ENCODE measurements at regions not wholly inside any gene's neighbourhood (a gene's known extent, or its start where the extent isn't known, plus 50 kb on each side); places are given as distances from the start of the nearest gene placed in this dataset.

DNA sequence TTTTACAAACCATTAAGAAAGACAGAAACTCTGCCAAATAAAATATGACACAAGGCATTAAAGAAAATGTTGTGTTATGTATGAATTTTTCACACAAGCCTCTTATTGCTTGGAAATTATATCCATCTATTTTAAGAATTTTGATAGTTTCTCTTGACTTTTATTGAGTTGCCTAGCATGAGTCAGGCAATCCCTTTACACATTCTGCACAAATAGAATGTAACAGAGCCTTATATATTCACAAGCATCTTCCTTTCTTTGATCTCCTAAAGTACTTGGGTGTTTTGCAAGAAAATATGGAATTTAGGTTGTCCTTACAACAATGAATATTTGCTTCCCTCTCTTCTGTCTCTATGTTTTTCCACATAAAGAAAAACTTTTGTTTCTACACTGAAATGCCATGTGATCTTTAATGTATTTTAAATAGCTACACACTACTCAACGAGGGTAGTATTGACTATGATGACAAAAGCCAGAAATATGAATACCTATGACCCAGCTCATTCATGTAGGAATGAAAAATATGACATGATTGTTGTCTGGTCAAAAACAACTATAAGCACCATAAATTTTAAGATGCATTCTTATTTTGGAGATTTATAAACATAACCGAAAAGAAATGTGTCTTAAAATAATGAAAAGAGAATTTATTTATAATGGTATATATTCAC lies 398.8 kb downstream of the GUCY1A2 start:
- Histone ChIP-seq H3K27ac (ENCODE audit: low read depth, low read length) (no peak overlapping the region), H3K4me2 (ENCODE audit: low read length) (no peak overlapping the region), H3K9me3 (ENCODE audit: insufficient read depth, low read depth, low read length) (no peaks in the 10 kb centered on the region), H3K9ac (ENCODE audit: low read length) (no peak overlapping the region), H3K79me2 (ENCODE audit: insufficient read depth, low read length) (no peaks in the 10 kb centered on the region), H3K4me3 (ENCODE audit: insufficient read depth, low read depth, low read length) (no peak overlapping the region), H3K27me3 (ENCODE audit: insufficient read depth, low read length) (no peaks in the 10 kb centered on the region), H4K20me1 (ENCODE audit: insufficient read depth, low read length) (no peaks in the 10 kb centered on the region), H3K36me3 (ENCODE audit: insufficient read depth, low read length) (no peaks in the 10 kb centered on the region), H3K4me1 (ENCODE audit: insufficient read depth, low read length) (no peaks in the 10 kb centered on the region), H2AFZ (ENCODE audit: low read depth, low read length) (no peak overlapping the region)
- TF ChIP-seq EZH2 (IDR thresholded peaks at IDR 0.05; ENCODE audit: insufficient read depth, low read length), result no peak
- TF ChIP-seq, protein P1, sequence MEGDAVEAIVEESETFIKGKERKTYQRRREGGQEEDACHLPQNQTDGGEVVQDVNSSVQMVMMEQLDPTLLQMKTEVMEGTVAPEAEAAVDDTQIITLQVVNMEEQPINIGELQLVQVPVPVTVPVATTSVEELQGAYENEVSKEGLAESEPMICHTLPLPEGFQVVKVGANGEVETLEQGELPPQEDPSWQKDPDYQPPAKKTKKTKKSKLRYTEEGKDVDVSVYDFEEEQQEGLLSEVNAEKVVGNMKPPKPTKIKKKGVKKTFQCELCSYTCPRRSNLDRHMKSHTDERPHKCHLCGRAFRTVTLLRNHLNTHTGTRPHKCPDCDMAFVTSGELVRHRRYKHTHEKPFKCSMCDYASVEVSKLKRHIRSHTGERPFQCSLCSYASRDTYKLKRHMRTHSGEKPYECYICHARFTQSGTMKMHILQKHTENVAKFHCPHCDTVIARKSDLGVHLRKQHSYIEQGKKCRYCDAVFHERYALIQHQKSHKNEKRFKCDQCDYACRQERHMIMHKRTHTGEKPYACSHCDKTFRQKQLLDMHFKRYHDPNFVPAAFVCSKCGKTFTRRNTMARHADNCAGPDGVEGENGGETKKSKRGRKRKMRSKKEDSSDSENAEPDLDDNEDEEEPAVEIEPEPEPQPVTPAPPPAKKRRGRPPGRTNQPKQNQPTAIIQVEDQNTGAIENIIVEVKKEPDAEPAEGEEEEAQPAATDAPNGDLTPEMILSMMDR (IDR thresholded peaks at IDR 0.05; ENCODE audit: insufficient read depth, low read depth, low read length), result no peak
- H3K27ac Mint-ChIP-seq (ENCODE audit: unreplicated experiment), result no peak overlapping the region
- H3K4me3 Mint-ChIP-seq (ENCODE audit: unreplicated experiment), result no peak overlapping the region
- peaks cover 12% of the 10 kb centered on the region for H3K4me1 Mint-ChIP-seq (ENCODE audit: low read depth, unreplicated experiment)
- H3K9me3 Mint-ChIP-seq (ENCODE audit: unreplicated experiment), result peaks cover 2% of the 10 kb centered on the region
- H3K36me3 Mint-ChIP-seq (ENCODE audit: low read depth, unreplicated experiment), result no peaks in the 10 kb centered on the region
- FAIRE-seq (no peak), DNase-seq (ENCODE audit: low read depth) (no peak)
- no peaks in the 10 kb centered on the region for H3K27me3 Mint-ChIP-seq (ENCODE audit: low read depth, unreplicated experiment)

DNA sequence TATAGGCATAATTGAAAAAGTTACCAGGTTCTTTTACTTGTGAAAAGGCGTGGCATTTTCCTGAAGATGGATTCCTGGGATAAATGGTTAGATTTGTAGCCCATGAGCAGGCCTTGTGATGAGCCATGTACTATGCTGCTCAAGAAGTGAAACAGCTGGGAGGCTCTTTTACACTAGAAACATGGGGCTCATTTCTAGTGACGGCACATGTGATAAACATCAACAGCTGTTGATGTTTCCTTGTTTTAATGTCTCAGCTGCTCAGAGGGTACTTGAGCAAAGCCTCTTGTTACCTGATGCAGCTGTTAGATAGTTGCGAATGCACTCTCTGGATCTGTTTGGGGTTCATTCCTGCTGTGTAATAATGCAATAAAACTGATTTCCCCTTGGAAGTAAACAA lies 396.8 kb downstream of the GUCY1A2 start:
- Mint-ChIP-seq H3K4me1 (ENCODE audit: low read depth, unreplicated experiment) (peaks cover 20% of the 10 kb centered on the region), H3K36me3 (ENCODE audit: low read depth, unreplicated experiment) (no peaks in the 10 kb centered on the region), H3K4me3 (ENCODE audit: unreplicated experiment) (no peak overlapping the region), H3K27me3 (ENCODE audit: low read depth, unreplicated experiment) (no peaks in the 10 kb centered on the region), H3K27ac (ENCODE audit: unreplicated experiment) (no peak overlapping the region), H3K9me3 (ENCODE audit: unreplicated experiment) (peaks cover 2% of the 10 kb centered on the region)
- Histone ChIP-seq H3K36me3 (ENCODE audit: insufficient read depth, low read length) (no peaks in the 10 kb centered on the region), H3K79me2 (ENCODE audit: insufficient read depth, low read length) (no peaks in the 10 kb centered on the region), H3K9ac (ENCODE audit: low read length) (no peak overlapping the region), H3K4me1 (ENCODE audit: insufficient read depth, low read length) (no peaks in the 10 kb centered on the region), H3K4me3 (ENCODE audit: insufficient read depth, low read depth, low read length) (no peak overlapping the region), H3K9me3 (ENCODE audit: insufficient read depth, low read depth, low read length) (no peaks in the 10 kb centered on the region), H4K20me1 (ENCODE audit: insufficient read depth, low read length) (no peaks in the 10 kb centered on the region), H3K27me3 (ENCODE audit: insufficient read depth, low read length) (no peaks in the 10 kb centered on the region), H3K4me2 (ENCODE audit: low read length) (no peak overlapping the region), H2AFZ (ENCODE audit: low read depth, low read length) (no peak overlapping the region), H3K27ac (ENCODE audit: low read depth, low read length) (no peak overlapping the region)
- FAIRE-seq (no peak), DNase-seq (ENCODE audit: low read depth) (no peak)
- TF ChIP-seq EZH2 (IDR thresholded peaks at IDR 0.05; ENCODE audit: insufficient read depth, low read length), result no peak
- TF ChIP-seq, protein P1 (IDR thresholded peaks at IDR 0.05; ENCODE audit: insufficient read depth, low read depth, low read length), result no peak

Data from astrocyte (in vitro differentiated cells and primary cell).